ENCODE measurements at regions not wholly inside any gene's neighbourhood (a gene's known extent, or its start where the extent isn't known, plus 50 kb on each side); places are given as distances from the start of the nearest gene placed in this dataset.

DNA sequence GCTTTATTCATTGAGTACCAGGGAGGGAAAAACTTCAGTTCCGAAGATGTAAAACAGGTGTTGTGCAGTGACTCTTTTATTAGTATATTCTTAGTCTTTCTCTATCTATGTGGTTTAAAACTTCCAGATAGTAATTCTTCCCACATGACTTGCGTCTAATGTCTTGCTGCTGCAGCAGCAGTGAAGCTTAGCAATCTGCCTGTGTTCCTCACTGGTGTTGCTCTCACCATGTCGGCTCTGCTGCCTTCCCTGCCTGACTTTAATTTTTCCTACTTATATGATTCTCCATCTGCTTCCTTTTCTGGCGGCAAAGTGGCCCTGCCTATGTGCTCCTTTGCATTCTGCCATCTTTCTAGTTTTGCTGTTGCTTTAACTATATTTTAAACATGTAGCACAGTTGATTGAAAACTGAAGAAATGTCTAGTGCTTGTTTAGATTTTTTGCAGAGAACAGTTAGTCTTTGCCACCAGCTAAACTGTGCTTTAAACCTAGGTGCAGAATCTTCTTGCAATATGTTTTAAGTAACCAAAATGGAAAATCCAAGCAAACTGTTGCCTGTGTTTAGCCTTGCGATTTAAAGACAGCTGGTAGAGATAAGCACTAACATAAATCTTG, 1934.2 kb upstream of the IGFBP7 start:
- intact Hi-C loops (cut with DNase I; ENCODE audit: low total_unique reads) = no loop called here
- no peak overlapping the region for H3K4me3 ChIP-seq
- H3K27me3 ChIP-seq = no peaks in the 10 kb centered on the region
- TF ChIP-seq, protein P1, sequence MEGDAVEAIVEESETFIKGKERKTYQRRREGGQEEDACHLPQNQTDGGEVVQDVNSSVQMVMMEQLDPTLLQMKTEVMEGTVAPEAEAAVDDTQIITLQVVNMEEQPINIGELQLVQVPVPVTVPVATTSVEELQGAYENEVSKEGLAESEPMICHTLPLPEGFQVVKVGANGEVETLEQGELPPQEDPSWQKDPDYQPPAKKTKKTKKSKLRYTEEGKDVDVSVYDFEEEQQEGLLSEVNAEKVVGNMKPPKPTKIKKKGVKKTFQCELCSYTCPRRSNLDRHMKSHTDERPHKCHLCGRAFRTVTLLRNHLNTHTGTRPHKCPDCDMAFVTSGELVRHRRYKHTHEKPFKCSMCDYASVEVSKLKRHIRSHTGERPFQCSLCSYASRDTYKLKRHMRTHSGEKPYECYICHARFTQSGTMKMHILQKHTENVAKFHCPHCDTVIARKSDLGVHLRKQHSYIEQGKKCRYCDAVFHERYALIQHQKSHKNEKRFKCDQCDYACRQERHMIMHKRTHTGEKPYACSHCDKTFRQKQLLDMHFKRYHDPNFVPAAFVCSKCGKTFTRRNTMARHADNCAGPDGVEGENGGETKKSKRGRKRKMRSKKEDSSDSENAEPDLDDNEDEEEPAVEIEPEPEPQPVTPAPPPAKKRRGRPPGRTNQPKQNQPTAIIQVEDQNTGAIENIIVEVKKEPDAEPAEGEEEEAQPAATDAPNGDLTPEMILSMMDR (IDR thresholded peaks at IDR 0.05) = no peak
- no peak for TF ChIP-seq POLR2A (IDR thresholded peaks at IDR 0.05)
- H3K27ac ChIP-seq = no peak overlapping the region
- H3K36me3 ChIP-seq (ENCODE audit: low read depth, missing control alignments) = no peaks in the 10 kb centered on the region
- 48 to 53% methylated on average over 5 of the region's 5 CpGs for WGBS, 2 donors
- no peaks in the 10 kb centered on the region for H3K9me3 ChIP-seq
- DNase-seq = no peak
- no peaks in the 10 kb centered on the region for H3K4me1 ChIP-seq

- Histone ChIP-seq H3K27me3 (no peaks in the 10 kb centered on the region), H3K9me3 (no peaks in the 10 kb centered on the region), H3K4me1 (no peaks in the 10 kb centered on the region), H3K4me3 (no peak overlapping the region), H3K36me3 (ENCODE audit: low read depth, missing control alignments) (no peaks in the 10 kb centered on the region), H3K27ac (no peak overlapping the region)
- TF ChIP-seq, protein P1 (IDR thresholded peaks at IDR 0.05) = no peak
- no peak for TF ChIP-seq POLR2A (IDR thresholded peaks at IDR 0.05)
- intact Hi-C loops (cut with DNase I; ENCODE audit: low total_unique reads) = no loop called here
- 76 to 77% methylated on average over 1 of the region's 1 CpG for WGBS, 2 donors
- no peak for DNase-seq
Measured at GRCh38 chr4:59054086-59054485, 1943.9 kb upstream of the IGFBP7 start.

DNA sequence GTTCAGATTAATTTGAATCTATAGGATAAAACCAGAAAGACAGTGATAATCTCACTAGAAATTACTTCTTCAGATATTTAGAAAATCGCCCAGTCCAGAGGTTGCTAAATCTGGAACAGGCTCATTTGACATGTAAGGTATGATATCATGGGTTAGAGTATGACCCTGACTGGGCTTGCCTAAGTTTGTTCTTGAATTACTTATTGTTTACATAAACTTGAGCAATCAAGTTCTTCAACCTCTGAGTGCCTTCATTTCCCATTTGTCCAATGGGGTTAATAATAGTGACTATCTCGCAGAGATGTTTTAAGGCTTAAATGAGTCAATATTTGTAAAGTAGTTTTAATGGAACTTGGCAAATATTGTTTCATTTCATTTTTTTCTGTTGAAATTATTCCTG, 1947.6 kb upstream of the IGFBP7 start:
- TF ChIP-seq POLR2A (IDR thresholded peaks at IDR 0.05) = no peak
- TF ChIP-seq, protein P1 (IDR thresholded peaks at IDR 0.05) = no peak
- peak overlapping the region in 1 of 2 donors; percentile 14 for H3K4me3 ChIP-seq
- no peaks in the 10 kb centered on the region for H3K27me3 ChIP-seq
- H3K4me1 ChIP-seq = no peaks in the 10 kb centered on the region
- no peak overlapping the region for H3K27ac ChIP-seq
- H3K36me3 ChIP-seq (ENCODE audit: low read depth, missing control alignments) = no peaks in the 10 kb centered on the region
- no peaks in the 10 kb centered on the region for H3K9me3 ChIP-seq
- intact Hi-C loops (cut with DNase I; ENCODE audit: low total_unique reads) = no loop called here
- WGBS, 2 donors = 70 to 83% methylated on average over 2 of the region's 2 CpGs
- no peak for DNase-seq

DNA sequence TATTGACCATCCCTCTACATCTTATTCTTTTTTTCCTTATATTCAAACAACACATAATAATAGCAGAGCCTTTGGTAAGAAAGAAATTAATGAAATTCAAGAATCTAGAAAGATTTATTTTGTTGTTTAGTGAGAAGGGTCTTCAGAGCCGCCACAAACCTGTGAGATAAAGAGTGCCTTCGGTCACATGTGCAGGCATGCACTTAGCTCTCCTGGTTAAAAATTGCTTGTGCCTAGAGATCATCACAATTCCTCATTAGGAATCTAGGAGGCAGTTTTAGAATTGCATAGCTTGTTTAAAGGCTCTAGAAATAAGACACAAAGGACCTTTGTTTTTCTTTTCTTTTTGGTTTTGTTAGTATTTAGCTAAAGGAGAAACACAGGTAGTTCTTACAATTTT, 1948.4 kb upstream of the IGFBP7 start:
- TF ChIP-seq, protein P1 (IDR thresholded peaks at IDR 0.05) = no peak
- no peak for TF ChIP-seq POLR2A (IDR thresholded peaks at IDR 0.05)
- Histone ChIP-seq H3K4me1 (no peaks in the 10 kb centered on the region), H3K36me3 (ENCODE audit: low read depth, missing control alignments) (no peaks in the 10 kb centered on the region), H3K4me3 (no peak overlapping the region), H3K27ac (no peak overlapping the region), H3K27me3 (no peaks in the 10 kb centered on the region), H3K9me3 (no peaks in the 10 kb centered on the region)
- intact Hi-C loops (cut with DNase I; ENCODE audit: low total_unique reads) = no loop called here
- 38 to 40% methylated on average over 2 of the region's 2 CpGs for WGBS, 2 donors
- no peak for DNase-seq

All from testis (tissue), 2 donors.